WI38 (cell line): ENCODE measurements at regions not wholly inside any gene's neighbourhood (a gene's known extent, or its start where the extent isn't known, plus 50 kb on each side); places are given as distances from the start of the nearest gene placed in this dataset.

Experiments
- H3K4me3 ChIP-seq: 2 replicates; pipeline ENCODE4 v1.5.1; 2011; ENCODE audit warnings: low read depth, mild to moderate bottlenecking, control low read depth, low read length
- TF ChIP-seq, protein P1 (sequence below): IDR thresholded peaks from 2 replicates; pipeline ENCODE4 v1.5.1; 2012; ENCODE audit warnings: low read depth, mild to moderate bottlenecking, control low read depth, low read length

DNA sequence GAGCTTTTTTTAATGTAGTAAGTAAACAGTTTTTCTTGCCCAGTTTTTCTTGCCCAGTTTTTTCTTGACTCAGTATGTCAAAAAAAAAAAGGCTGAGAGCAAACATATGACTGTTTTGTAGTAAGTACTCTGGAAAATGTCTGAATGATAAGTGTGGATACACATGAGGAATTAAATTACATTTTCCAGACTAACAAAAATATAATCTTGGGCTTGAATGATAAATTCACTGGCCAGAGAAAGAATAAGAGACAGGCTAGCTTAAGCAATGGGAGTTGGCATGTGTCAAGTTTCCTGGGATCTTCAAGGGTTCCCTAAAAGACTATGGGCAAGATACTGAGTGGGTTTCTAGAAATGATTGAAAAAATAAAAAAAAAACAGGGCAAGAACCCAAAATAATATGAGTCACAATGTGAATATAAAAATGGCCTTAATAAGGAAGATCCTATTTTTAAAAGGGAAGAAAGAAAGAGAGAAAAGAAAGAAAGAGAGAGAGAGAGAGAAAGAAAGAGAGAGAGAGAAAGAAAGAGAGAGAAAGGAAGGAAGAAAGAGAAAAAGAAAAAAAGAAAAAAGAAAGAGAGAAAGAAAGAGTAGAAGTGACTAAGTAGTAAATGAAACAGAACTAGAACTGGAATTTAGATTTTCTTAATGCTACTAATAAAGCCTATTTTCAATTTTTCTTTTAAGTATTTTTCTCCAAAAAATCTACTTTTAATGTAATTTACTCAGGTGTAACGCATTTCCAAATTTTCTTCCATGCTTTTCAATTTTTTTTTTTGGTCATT is 60.2 kb downstream of the TFPI2 start:
- TF ChIP-seq, protein P1, sequence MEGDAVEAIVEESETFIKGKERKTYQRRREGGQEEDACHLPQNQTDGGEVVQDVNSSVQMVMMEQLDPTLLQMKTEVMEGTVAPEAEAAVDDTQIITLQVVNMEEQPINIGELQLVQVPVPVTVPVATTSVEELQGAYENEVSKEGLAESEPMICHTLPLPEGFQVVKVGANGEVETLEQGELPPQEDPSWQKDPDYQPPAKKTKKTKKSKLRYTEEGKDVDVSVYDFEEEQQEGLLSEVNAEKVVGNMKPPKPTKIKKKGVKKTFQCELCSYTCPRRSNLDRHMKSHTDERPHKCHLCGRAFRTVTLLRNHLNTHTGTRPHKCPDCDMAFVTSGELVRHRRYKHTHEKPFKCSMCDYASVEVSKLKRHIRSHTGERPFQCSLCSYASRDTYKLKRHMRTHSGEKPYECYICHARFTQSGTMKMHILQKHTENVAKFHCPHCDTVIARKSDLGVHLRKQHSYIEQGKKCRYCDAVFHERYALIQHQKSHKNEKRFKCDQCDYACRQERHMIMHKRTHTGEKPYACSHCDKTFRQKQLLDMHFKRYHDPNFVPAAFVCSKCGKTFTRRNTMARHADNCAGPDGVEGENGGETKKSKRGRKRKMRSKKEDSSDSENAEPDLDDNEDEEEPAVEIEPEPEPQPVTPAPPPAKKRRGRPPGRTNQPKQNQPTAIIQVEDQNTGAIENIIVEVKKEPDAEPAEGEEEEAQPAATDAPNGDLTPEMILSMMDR: no peak
- H3K4me3 ChIP-seq: no peak overlapping the region

DNA sequence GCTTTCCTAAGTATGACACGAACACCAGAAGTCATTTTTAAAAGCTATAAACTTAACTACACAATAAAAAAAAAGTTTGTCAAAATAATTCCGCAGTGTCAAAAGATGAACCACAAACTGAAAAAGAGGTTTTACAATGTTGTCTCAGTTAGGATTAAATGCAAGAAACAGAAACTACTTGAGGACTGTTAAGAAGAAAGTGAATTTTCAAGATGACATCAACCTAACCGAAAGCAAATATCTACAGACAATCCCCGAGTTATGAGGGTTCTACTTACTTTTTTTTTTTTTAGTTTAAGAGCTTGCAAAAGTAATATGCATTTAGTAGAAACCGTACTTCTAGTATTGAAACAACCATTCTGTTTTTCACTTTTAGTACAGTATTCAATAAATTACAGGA is 62.3 kb downstream of the TFPI2 start:
- H3K4me3 ChIP-seq: no peak overlapping the region
- TF ChIP-seq, protein P1: no peak

DNA sequence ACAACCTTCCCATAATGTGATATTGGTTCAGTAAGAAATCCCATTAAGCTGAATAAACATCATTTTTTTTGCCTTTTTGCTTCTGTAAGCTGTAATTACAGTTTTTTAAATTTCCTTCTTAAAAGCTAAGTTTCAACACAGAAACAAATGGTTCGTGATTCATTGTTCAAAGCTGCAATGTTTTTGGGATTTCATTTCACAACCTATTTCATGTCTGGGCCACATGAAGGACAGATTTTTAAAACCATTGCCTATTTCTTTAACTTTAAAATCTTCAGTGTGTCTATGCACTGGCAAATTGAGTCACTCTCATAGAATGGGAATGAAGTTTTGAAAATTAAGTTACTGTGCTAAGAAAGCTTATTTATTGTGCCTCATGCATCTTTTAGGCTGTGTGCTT is 66.9 kb downstream of the TFPI2 start:
- TF ChIP-seq, protein P1: no peak
- H3K4me3 ChIP-seq: no peak overlapping the region

DNA sequence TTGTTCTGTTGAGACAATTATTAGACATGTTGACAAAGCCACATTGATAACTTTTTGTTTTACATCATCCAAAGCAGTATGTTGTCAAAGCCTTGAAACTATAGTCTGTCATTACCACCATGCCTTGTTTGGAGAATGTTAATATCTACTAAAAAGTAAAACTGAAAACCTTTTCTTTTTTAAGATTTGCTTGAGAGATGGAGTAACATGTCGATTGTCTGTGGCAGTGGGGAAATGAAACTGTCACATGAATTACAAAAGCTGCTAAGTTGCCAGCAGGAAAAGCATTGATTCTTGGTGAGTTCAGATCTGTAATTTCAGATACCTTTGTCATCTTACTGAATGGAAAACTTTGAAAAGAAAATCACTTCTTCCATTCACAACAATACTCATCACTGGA is 69.1 kb downstream of the TFPI2 start:
- no peak overlapping the region for H3K4me3 ChIP-seq

DNA sequence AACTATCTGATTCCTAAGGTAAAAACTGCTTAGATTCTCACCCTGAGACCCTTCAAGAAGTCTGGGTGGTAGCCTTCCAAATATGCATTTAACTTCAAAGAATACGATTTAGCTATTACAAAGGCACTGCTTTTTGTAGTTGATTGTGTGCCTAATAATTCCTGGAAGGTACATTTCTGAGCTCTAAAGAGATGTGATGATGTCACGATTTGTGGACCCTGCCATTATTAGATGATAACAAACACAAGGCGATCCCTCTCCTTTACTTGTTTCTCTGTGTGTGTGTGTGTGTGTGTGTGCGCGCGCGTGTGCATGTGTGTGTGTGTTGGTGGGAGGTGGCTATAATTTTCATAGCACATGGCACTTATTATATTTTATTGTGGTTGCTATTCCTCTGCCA is 70.9 kb downstream of the TFPI2 start:
- no peak overlapping the region for H3K4me3 ChIP-seq
- TF ChIP-seq, protein P1: no peak

More for the DNA sequence above, 69.1 kb downstream of the TFPI2 start:
- TF ChIP-seq, protein P1: no peak

DNA sequence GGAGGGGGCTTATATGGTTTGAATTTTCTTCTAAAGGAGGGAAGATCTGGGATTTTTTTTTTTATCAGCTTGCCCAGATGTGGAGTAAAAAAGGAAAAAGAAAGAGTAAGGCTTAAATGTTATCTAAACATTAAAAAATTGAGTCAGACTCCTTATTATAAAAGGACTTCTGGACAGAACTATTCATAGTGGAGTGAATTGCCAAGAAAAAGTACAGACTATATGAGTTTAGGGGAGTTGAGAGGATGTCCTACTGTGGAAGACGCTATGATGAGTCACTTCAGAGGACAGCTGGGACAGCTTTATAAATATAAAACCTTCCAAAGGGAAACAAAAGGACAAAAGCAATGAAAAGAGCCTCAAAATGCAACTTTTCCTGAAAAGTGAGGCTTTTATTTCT is 73.0 kb downstream of the TFPI2 start:
- no peak overlapping the region for H3K4me3 ChIP-seq
- TF ChIP-seq, protein P1: no peak

DNA sequence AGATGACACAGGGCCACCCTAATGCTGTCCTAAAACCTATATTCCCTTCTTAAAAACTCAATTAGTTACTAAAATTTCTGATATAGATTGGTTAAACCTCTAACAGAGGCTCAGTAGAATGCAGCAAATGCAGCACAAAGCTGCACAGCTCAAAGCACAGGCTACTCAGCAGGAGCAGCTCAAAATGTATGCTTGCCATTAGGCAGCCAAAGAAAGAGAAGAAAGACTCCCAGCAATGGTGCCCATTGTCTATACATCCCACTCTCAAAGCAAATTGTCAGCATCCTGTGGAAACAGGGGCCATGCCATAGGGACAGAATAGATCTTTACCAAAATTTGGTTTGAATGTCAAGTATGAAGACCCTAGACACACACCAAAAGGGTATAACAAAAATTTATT is 73.5 kb downstream of the TFPI2 start:
- TF ChIP-seq, protein P1: no peak
- H3K4me3 ChIP-seq: no peak overlapping the region
